ENCODE measurements at regions not wholly inside any gene's neighbourhood (a gene's known extent, or its start where the extent isn't known, plus 50 kb on each side); places are given as distances from the start of the nearest gene placed in this dataset.
A peak's percentile ranks its signal among the peaks of the same experiment; 100 is the strongest.

DNA sequence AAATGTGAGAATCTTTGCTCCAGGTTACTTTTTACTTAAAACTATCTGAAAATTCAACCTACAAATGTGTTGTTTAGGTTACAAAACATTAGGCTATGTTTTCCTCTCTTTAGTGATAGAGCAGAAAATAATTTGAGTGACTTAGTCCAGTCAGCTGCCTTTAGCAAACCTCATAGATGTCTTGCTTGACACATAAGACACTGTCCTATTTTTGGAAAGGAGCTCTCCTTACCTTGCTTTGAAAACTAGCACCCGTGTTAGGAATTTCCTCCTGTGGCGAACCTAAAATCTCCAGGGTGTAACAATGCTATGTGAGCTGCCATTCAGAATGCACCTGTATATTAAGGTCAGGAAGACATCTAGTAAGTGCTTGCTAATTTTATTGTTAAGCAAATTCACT lies 221.2 kb upstream of the CD180 start:
- DNase-seq (ENCODE audit: low read depth, low spot score), result no peak
- no peak overlapping the region for H3K27ac ChIP-seq

DNA sequence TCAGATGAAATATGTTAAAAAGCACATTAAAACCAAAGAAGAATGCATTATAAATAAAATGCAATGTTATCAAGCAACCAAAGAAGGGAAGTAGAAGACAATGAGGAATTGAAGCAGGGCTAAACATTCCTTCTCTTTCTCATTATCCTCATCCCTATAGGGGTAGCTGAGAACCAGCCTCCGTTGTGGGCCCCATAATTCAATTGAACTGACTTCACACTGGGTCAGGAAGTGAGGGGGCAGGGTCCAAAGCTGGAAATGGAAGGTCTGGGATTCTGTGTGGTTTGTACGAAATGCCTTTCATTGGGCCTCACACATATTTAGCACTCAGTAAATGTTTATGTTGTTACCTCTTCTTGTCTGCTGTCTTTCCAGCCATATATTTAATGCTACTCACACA lies 220.4 kb upstream of the CD180 start:
- no peak overlapping the region for H3K27ac ChIP-seq
- DNase-seq (ENCODE audit: low read depth, low spot score), result no peak

DNA sequence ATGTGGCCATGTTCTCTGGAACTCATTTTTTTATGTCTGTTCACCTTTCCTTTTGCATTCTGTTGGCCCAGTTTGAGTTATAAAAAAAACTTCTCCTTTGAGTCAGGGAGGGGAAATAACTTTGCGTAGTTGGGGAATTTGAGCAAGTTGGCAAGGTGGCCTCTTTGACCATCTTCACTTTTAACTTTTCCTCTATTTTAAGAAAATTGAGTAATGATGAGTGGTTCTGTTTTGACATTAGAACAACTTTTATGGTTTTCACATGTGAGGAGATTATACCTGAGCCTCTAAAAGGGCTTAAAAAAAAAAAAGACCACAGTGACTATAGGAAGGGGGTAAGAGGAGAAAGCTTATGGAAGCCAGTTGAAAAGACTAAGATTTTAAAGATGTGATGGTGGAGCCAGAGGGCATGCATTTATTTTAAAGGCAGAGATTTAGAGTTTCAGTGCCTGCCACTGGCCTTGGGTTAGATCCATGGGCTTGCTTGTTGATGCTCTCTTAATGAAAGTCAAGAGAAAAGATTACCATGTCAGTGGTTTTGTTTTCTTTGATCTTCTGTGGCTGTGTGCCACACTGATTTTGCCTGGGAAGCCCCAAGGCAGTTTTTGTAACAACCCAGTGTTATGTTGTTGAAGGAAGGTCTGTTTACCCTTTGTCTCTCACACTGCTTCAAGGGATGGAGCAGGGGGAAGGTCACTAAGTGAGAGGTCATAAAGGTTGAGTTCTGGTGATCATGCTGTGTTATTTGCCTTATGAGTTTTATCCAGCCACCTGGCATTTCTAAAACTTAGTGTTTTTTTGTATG lies 219.7 kb upstream of the CD180 start:
- no peak overlapping the region for H3K27ac ChIP-seq
- no peak for DNase-seq (ENCODE audit: low read depth, low spot score)

DNA sequence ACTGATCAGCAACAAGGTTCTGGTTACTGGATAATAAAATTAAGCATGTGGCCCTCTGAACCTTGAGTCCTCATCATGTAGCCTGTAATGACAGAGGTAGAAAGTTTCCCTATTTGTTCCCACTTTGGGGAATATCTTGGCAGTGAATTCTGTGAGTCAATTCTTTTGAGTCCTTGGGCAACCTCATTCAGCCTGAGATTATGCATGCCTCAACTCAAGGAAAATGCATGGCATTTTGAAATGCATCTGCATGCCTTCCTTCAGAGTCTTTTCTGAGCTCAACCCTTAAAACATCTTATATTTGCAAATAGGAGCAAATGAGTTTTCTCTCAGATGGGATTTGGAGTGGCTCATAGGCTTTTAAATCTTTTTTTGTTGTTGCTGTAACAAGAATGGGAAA lies 218.1 kb upstream of the CD180 start:
- no peak for DNase-seq (ENCODE audit: low read depth, low spot score)
- H3K27ac ChIP-seq, result no peak overlapping the region

DNA sequence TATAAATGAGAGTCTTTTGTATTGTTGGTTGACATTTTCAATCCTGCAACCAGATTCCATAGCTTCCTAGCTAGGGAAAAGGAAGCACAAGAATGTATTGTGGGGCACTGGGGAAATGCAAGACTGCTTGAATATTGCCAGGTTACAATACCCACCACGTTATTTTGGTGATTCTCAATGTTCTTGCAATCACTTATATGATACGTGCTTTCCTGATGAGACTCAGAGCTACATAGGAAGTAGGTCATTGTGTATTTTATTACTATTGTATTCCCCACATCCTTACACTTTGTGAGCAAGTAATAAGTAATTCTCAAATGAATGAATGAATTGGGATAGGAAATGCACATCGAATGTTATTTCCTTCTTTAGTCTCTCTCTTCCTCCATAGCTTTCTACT lies 217.1 kb upstream of the CD180 start:
- DNase-seq (ENCODE audit: low read depth, low spot score), result no peak
- H3K27ac ChIP-seq, result no peak overlapping the region

DNA sequence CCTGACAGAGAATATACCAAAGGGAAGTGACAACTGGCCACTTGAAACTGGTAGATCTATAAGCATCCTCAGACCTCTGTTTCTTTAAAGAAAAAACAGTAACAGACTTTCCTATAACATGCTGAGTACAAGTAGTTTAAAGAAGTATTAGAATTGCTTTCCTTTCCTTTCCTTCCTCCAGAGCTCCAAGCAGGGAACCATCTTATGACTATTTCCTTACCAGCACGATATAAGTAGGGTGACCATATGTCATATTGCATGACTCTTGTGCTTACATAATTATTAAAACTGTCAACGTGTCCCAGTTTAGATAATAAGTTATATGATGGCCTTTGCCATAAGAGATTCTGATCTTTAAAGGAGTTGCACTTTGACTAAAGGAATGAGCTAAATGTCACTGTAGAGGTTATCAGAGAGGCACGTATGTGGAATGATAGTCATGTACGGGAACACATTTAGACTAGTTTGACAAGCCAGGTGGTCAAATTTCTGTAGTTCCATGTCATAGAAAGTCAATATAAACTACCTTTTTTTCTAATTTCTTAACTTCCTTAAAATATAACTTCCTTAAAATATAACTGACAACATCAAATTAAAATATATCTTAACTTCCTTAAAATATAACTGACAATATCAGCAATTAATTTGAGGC lies 212.7 kb upstream of the CD180 start:
- no peak overlapping the region for H3K27ac ChIP-seq

DNA sequence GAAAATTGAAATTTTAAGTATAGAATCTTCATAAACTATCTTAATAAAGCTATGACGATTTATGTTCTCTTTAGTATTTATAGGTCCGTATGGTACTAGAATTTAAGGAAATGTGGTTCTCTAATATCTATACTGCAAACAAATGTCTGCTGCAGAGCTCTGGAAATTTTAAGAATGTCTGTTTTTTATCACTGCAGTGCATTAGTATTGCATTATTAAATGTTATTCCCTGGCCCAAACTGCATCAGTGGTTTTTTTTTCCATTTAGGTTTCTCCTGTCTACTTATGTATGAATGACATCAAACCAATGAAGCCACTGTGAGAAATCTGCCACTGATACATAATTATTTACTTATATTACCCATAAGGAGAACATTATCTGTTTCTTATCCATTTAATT lies 211.4 kb upstream of the CD180 start:
- DNase-seq (ENCODE audit: low read depth, low spot score), result no peak
- no peak overlapping the region for H3K27ac ChIP-seq

More for the DNA sequence above, 212.7 kb upstream of the CD180 start:
- no peak for DNase-seq (ENCODE audit: low read depth, low spot score)

DNA sequence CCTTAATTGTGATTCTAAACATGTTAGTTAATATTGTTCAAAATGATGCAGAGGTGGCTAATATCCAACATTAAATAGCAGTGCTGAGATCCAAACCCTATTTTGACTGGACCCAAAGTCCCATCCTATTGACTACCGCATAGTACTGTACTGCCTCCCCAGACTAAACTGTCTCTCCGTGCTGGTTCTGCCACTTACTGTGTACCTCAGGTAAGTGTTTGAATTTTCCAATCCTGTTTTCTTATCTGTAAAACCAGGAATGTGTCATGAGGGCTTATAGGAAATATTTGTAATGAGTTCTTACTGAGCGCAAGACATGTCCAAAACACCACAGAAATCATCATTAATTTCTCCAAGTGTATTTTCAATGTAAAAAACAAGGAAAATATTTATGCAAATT lies 209.2 kb upstream of the CD180 start:
- no peak overlapping the region for H3K27ac ChIP-seq
- DNase-seq (ENCODE audit: low read depth, low spot score), result no peak

DNA sequence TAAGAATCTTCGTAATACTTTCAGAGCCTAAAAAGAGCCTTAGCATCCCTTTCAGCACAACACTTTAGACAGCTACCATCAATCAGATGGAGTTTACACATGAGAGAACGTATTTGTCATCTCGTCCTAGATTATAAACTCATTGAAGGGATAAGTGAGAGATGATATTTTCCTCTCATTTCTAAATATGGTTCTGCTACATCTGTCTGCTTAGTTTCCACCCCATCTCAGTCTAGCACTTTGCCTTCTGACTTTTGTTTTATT lies 208.4 kb upstream of the CD180 start:
- DNase-seq (ENCODE audit: low read depth, low spot score), result no peak
- H3K27ac ChIP-seq, result peak overlapping the region; percentile 69

DNA sequence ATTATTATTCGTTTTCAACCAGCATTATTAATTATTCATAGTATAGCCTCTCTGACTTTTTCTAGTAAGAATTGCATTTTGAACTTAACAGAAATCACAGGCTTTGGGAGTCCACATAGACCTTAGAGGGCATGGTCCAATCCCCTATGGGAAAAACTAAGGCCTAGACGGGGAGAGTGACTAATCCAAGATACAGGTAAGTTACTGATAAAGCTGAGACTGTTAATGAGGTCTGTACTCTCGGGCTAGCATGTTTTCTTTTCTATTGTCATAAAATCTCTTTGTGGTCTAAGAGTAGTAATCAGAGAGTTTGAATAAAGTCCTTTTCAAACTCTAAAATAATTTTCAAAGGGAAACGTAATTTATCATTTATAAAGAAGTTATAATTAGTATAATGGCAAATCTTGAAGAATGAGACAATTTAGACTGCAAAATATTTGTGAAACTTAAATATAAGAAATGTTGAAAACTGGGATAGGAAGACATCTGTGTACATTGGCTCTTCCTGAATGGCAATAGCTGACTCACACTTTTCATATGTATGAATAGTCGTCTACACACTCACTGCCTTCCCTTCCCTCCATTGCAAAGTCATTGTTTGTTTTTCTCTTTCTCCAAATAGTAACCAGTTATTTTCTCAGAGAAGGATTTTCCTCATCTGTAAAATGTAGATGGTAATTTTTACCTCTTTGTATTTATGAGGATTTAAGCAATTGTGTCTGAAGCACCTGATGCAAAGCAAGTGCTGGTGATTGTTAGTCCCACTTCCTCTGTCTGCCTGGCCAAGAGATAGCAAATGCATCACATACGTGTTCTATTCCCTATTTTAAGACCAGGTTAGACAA lies 207.9 kb upstream of the CD180 start:
- peak; percentile 50 for DNase-seq (ENCODE audit: low read depth, low spot score)
- peak overlapping the region; percentile 69 for H3K27ac ChIP-seq

DNA sequence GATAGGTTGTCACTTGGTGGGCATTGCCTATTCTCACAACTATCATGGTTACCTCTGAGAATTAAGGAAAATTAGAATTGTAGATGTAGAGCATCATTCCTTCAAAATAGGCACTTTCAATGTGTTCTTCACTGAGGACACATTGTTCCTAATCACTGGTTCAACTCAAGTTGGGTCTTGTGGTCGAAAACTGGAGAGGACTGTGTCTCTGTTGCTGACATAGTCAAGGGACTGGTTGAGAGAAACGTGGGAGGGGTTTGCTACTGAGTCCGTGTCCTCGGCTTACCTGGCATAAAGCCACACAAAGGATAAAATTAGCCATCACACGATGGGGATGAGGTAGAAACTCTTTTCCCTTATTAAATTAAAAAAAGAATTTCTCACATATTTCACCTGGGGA lies 205.9 kb upstream of the CD180 start:
- no peak overlapping the region for H3K27ac ChIP-seq
- DNase-seq (ENCODE audit: low read depth, low spot score), result no peak

DNA sequence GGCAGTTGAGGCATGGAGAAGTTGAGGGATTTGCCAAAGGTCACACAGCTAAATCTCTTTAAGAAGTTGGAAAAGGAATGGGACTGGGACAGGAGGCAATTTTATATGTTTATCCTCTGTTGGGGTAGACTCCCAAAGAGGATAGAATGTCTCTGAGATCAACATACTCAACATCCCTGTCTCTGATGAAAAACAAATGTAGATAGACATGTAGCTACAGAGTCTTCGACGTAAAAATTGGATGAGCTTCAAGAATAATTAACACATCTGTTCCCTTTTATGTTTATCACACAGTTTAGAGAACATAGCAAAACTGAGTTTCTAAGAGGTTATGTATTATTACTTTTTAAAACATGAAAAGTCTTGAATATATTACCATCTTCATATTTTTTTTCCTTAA lies 204.6 kb upstream of the CD180 start:
- no peak for DNase-seq (ENCODE audit: low read depth, low spot score)
- no peak overlapping the region for H3K27ac ChIP-seq

DNA sequence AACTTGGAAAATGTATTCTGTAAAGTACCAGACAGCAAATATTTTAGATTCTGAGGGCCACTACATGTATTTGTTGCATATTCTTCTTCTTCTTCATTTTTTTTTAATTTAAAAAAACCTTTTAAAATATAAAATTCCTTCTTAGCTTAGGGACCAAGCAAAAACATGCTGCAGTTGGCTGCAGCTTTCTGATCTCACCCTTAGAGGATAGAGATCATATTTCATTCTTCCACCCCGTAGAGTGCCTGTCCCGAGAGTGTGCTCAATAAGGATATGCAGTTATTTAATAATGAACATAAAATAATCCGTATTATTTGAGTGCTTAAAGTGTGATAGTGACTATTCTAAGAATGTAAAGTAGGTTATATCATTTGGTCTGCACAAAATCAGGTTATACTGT lies 204.2 kb upstream of the CD180 start:
- no peak overlapping the region for H3K27ac ChIP-seq

DNA sequence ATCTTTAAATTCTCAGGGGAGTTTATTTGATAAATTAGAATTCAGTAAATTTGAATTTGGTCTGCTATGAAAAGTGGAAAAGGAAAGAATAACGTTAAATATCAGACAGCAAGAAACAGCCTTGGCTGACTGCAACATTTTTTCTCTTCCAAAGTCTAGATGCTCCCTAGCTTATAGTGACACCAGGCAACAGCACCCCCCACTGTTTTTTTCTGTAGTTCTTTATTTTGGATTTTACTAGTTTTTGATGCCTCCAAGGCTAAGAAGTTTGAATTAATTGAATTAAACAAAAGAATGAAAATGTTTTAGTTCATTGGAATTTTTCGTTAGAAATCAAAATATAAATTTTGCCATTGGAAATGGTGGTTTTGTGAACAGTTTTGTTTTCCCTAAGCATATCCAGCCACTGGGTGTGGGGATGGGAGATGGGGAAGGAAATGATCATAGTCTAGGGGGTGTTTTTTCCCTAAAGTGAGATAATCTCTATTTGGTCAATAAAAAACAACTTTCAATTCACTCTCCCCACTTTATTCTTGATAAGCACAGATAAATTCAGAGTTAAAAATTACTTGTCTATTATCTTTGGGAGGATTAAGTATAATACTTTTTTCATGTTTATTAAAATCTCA lies 199.3 kb upstream of the CD180 start:
- no peak for DNase-seq (ENCODE audit: low read depth, low spot score)

More for the DNA sequence above, 204.2 kb upstream of the CD180 start:
- no peak for DNase-seq (ENCODE audit: low read depth, low spot score)

DNA sequence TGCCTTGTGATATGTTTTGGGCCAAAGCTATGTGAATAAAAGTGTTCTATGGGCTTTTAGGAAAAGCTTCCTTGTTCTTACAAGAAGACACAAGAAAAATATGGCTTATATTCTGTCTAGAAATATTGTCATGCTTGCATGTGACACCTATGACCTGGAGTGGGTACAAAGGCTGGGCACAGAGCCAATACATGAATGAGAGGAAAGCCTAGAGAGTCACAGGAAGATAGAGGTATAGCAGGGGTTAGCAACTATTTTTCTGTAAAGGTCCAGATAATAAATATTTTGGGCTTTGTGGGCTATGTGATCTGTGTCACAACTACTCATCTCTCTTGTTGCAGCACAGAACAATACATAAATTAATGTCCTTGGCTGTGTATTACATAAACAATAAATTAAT lies 196.6 kb upstream of the CD180 start:
- DNase-seq (ENCODE audit: low read depth, low spot score), result no peak

More for the DNA sequence above, 199.3 kb upstream of the CD180 start:
- no peak overlapping the region for H3K27ac ChIP-seq

DNA sequence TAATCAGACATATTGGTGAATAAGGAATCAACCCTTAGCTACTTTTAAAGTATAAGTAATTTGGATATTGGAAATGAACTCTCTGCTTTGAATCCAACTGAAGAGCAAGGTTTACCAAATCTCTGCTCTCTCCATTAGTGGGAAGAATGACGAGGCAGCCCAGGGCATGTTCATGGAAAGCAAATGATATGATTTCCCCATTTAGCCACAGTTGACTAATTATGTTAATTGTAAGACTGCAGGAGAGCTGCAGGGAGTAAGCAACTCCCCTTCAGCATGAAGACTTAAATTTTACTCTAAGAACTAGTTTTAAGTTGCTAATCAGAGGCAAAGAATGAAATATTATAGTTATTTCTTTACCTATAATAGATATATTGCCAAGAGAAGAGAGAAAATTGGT lies 194.3 kb upstream of the CD180 start:
- DNase-seq (ENCODE audit: low read depth, low spot score), result no peak
- H3K27ac ChIP-seq, result no peak overlapping the region

More for the DNA sequence above, 196.6 kb upstream of the CD180 start:
- no peak overlapping the region for H3K27ac ChIP-seq

DNA sequence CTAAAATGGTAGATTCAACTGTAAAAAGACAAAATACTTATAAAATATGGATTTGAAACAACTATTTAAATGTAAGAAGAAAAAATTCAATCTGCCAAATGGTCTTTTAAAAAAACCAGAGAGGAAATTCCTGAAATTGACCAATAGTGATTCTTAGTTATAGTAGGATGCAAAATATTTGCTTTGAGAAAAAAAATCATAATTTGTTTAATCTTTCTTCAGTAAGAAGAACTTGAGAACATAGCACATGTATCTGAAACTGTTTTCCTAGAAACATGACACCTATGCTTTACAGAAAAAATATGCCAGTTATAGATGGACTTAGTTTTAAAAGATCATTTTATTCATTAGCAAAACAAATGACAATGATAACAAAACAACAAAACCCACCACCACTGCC lies 186.9 kb upstream of the CD180 start:
- H3K27ac ChIP-seq, result no peak overlapping the region
- DNase-seq (ENCODE audit: low read depth, low spot score), result no peak

DNA sequence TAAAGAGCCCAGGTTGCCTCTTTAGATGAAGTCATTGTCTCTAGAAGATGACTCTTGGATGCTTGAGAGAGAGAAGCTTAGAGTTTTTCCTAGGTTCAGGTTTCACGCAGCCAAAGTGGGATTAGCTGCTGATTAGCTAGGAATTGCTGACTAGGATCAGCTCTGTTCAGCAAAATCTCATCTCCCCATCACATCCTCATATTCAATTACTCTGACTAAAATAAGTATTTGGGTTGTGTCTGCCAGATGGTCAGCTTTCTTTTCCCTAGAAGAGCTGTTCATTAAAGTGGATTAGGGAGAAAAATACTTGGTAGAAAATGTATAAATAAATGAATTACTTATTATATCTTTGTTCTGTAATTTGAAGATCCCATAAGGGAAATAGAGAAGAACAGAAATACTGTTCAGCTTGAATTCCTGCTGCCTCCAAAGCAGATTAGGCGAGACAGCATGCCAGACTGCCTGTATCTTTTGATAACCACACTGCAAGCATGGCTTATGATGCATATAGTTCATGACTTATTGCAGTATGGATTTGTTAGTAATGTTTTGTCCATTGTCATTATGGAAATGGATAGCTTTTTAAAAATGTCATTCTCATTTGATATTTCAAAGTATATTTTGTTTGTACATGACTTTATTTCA lies 184.8 kb upstream of the CD180 start:
- no peak overlapping the region for H3K27ac ChIP-seq
- DNase-seq (ENCODE audit: low read depth, low spot score), result no peak

DNA sequence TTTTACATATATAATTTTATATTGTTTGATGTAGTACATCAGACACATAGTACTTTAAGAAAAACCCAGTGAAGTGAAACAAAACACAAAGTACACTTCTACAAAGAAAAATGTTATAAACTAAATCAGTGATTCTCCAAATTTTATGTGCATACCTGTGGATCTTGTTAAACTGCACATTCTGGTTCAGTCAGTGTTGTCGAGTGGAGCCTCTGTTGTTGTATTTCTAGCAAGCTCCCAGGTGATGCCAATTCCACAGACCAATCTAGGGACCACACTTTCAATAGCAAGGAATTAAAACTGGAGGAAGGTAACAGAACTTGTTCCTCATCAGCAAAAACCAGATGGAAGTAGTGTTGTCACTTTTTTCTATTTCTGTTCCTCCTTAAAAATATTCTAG lies 183.8 kb upstream of the CD180 start:
- no peak overlapping the region for H3K27ac ChIP-seq
- DNase-seq (ENCODE audit: low read depth, low spot score), result no peak

DNA sequence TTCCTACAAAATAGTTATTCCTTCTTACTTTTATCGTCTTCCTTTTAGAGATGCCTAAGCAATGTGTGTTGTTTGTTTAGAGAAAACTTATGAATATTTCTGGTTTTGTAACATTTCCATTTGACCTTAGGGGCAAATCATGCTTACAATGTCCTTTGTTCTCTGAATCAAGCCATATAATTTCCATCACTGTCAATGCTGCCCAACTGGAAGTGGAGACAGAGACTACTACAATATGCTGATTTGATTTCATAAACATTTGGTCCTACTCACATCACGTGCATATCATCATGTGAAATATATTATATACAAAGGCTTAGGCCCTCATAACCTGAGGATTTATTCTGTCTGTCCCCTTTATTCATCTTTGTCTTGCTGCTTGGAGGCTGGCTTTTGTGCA lies 183.2 kb upstream of the CD180 start:
- no peak overlapping the region for H3K27ac ChIP-seq
- no peak for DNase-seq (ENCODE audit: low read depth, low spot score)
